Prostate gland (tissue), 2 donors: ENCODE measurements at regions not wholly inside any gene's neighbourhood (a gene's known extent, or its start where the extent isn't known, plus 50 kb on each side); places are given as distances from the start of the nearest gene placed in this dataset.

Experiments
- DNase-seq: peaks from one replicate; pipeline ENCODE4 v3.0.0-alpha.2; 2019; ENCODE audit warnings: low spot score
- H3K27ac ChIP-seq, 2 donors: fragments of 200-600 bp; sonication (generic); 2 replicates each; pipeline ENCODE4 v1.5.1; 2017 to 2019
- H3K27me3 ChIP-seq: fragments of 200-600 bp; sonication (generic); replicated peaks from 2 replicates; pipeline ENCODE4 v1.5.1; 2019; ENCODE audit not compliant: insufficient read depth
- H3K36me3 ChIP-seq, 2 donors: fragments of 200-600 bp; sonication (generic); 1 replicate in 1 of 2; 2 replicates in 1 of 2; pipeline versions ENCODE4 v1.5.1 to v1.8.1; 2017 to 2019
- H3K4me1 ChIP-seq: fragments of 200-600 bp; sonication (generic); replicated peaks from 2 replicates; pipeline ENCODE4 v1.5.1; 2019
- H3K4me3 ChIP-seq, 2 donors: fragments of 200-600 bp; sonication (generic); 2 replicates each; pipeline ENCODE4 v1.5.1; 2017 to 2019
- H3K9me3 ChIP-seq: fragments of 200-600 bp; sonication (generic); 2 replicates; pipeline ENCODE4 v1.5.1; 2017
- POLR2A ChIP-seq: fragments of 450-650 bp; IDR thresholded peaks from one replicate; pipeline ENCODE4 v1.6.1; 2016; ENCODE audit warnings: antibody characterized with exemption, mild to moderate bottlenecking
- POLR2AphosphoS5 ChIP-seq: sonication (generic); formaldehyde crosslinking; IDR thresholded peaks from one replicate; pipeline ENCODE4 v1.6.1; 2017; ENCODE audit warnings: antibody characterized with exemption
- WGBS: methylation state at CpG from one replicate; pipeline ENCODE4 v1.1.5; 2018; 5-methylcytosine and 5-hydroxymethylcytosine counted together
- intact Hi-C: fragments of 100-400 bp; cut with DNase I; formaldehyde crosslinking; loops from one replicate; pipeline ENCODE4 v1.14.2; 2022
- TF ChIP-seq, protein P1 (sequence below), 4 experiments: fragments of 200-600 bp in 2 of 4; fragments of 450-650 bp in 2 of 4; sonication (generic) in 2 of 4; IDR thresholded peaks; 1 replicate in 3 of 4; 2 replicates in 1 of 4; pipeline ENCODE4 v1.5.1; 2016 to 2019; ENCODE audit warnings: antibody characterized with exemption in 4 of 4, mild to moderate bottlenecking in 2 of 4, moderate library complexity in 2 of 4

DNA sequence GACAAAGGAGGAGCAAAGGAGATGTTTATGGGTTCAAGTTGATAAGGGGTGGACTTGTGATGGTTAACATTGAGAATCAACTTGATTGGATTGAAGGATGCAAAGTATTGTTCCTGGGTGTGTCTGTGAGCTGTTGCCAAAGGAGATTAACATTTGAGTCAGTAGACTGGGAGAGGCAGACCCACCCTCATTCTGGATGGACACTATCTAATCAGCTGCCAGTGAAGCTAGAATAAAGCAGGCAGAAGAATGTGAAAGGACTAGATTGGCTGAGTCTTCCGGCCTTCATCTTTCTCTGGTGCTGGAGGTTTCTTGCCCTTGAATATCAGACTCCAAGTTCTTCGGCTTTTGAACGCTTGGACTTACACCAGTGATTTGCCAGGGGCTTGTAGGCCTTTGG is 98.7 kb upstream of the DAB1 start:
- intact Hi-C loops: no loop called here
- 92% methylated on average over 3 of the region's 3 CpGs for WGBS
- Histone ChIP-seq H3K27me3 (no peaks in the 10 kb centered on the region), H3K9me3 (no peaks in the 10 kb centered on the region), H3K36me3 (no peaks in the 10 kb centered on the region), H3K4me1 (no peaks in the 10 kb centered on the region), H3K4me3 (no peak overlapping the region), H3K27ac (no peak overlapping the region)
- no peak for DNase-seq
- TF ChIP-seq, protein P1, sequence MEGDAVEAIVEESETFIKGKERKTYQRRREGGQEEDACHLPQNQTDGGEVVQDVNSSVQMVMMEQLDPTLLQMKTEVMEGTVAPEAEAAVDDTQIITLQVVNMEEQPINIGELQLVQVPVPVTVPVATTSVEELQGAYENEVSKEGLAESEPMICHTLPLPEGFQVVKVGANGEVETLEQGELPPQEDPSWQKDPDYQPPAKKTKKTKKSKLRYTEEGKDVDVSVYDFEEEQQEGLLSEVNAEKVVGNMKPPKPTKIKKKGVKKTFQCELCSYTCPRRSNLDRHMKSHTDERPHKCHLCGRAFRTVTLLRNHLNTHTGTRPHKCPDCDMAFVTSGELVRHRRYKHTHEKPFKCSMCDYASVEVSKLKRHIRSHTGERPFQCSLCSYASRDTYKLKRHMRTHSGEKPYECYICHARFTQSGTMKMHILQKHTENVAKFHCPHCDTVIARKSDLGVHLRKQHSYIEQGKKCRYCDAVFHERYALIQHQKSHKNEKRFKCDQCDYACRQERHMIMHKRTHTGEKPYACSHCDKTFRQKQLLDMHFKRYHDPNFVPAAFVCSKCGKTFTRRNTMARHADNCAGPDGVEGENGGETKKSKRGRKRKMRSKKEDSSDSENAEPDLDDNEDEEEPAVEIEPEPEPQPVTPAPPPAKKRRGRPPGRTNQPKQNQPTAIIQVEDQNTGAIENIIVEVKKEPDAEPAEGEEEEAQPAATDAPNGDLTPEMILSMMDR (IDR thresholded peaks at IDR 0.05): no peak
- TF ChIP-seq POLR2AphosphoS5: no peak

DNA sequence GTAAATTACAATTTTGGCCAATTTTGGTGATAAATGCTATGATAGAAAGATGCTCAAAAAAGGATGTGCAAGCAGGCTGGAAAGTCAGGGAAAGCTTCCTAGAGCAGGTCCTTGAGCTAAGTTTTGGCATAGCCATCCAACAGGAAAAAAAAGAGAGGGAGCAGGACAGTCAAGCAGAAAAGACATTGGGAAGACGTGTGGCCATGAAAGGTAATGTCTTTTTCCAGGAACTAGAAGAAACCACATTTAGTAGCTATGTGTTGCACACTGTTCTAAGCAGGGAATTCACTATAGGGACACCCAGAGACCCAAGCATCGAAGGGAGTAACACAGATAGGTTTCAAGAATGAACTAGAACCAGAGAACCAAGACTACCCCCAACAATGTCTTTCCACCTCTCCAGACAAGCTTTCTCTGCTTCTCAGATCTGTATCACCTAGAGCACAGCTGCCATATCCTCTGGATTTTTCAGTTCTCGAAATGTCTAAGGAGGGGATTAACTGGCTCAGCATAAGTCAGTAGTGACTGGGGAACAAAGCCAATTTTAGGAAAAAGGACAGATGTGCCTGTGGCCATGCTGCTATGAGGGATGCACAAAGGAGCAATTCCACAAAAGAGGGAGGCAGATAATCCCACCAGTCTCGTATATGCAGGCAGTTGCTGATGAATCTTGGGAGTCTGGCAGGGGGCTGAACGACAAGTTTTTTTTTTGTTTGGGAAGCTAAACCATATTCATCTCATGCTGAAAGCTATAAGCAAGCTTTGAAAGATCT is 97.1 kb upstream of the DAB1 start:
- Histone ChIP-seq H3K9me3 (no peaks in the 10 kb centered on the region), H3K27ac (no peak overlapping the region), H3K4me3 (no peak overlapping the region), H3K27me3 (no peaks in the 10 kb centered on the region), H3K36me3 (no peaks in the 10 kb centered on the region), H3K4me1 (no peaks in the 10 kb centered on the region)
- WGBS: 72% methylated on average over 5 of the region's 5 CpGs
- TF ChIP-seq POLR2A (no peak), POLR2AphosphoS5 (no peak)
- TF ChIP-seq, protein P1 (IDR thresholded peaks at IDR 0.05): no peak
- intact Hi-C loops: no loop called here
- no peak for DNase-seq

DNA sequence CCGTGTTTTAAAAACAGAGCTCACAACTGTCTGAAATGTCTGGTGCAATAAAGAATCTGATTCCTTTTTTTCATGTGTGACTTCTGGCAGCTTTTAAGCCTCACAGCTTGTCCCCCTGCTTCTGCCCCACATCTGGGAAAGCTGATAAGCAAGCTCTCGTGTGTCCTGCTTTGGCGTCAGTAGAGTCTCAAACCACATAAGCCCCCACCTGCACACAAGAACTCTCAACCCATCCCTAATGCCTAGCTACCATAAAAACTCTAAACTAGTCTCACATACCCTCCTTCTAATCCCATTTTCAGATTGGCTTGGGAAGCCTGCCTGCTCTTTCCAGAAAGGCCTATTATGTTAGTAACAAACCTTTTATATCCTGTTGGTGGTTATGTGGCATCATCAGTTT is 94.6 kb upstream of the DAB1 start:
- H3K4me1 ChIP-seq: no peaks in the 10 kb centered on the region
- H3K9me3 ChIP-seq: no peaks in the 10 kb centered on the region
- H3K4me3 ChIP-seq: no peak overlapping the region
- H3K36me3 ChIP-seq: no peaks in the 10 kb centered on the region
- 69% methylated on average over 3 of the region's 3 CpGs for WGBS
- DNase-seq: no peak
- intact Hi-C loops: no loop called here
- no peaks in the 10 kb centered on the region for H3K27me3 ChIP-seq
- TF ChIP-seq, protein P1 (IDR thresholded peaks at IDR 0.05): no peak
- TF ChIP-seq POLR2A (no peak), POLR2AphosphoS5 (no peak)
- H3K27ac ChIP-seq: no peak overlapping the region

DNA sequence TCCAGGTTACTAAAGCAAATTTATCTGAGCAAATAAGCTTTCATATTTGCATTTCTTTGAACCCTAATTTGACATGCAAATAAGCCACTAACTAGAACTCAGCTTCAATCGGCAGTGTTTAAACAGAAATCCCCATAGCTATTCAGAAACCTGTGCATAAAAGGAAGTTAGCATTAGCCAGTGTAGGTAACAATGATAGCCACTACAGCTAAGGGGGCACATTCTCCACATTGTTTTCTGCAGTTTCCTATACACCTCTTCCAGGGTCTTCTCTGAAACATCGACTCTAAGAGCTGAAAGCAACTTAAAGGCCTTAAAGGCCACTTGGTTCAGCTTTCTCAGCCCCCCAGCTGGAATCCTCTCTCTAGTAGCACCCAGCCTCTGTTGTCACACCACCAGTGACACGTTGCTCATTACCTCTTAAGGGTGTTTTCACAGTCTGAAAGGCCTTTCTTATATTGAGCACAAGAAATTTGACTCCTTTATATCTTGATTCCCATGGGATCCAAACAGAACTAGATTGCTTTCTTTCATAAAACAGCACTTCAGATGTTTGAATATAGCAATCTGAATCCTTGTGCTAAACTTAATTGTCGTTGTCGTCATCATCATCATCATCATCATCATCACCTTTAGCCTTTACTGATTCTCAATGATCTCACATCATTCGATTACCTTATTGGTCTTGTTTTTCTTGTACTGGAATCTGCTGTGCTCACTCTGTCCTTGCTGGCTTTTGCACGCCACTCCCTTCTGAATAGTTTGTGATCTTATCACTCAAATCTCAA is 93.9 kb upstream of the DAB1 start:
- Histone ChIP-seq H3K27me3 (no peaks in the 10 kb centered on the region), H3K36me3 (no peaks in the 10 kb centered on the region), H3K9me3 (no peaks in the 10 kb centered on the region), H3K27ac (no peak overlapping the region), H3K4me1 (no peaks in the 10 kb centered on the region), H3K4me3 (no peak overlapping the region)
- no peak for TF ChIP-seq POLR2A
- 61% methylated on average over 7 of the region's 7 CpGs for WGBS
- intact Hi-C loops: no loop called here
- DNase-seq: no peak

DNA sequence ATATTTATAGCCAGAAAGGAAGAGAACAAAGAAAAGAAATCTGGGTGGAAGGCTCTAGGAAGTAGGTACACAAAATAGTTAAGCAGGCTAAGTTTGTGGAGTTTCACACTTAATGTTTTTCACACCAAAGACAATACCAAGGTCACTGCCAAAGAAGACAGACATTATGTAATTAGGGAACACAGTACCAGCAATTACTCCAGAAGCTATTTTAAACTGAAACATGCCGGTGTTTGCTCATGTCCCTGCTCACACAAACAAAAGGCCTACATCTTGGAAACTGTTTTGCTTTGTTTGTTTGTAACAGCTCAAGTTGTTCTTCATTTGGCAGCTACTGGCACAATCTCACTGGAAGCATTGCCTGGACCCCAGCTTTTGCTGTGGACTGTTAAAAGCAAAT is 88.5 kb upstream of the DAB1 start:
- H3K9me3 ChIP-seq: no peaks in the 10 kb centered on the region
- TF ChIP-seq POLR2A (no peak), POLR2AphosphoS5 (no peak)
- TF ChIP-seq, protein P1 (IDR thresholded peaks at IDR 0.05): no peak
- intact Hi-C loops: no loop called here
- H3K4me3 ChIP-seq: no peak overlapping the region
- 25% methylated on average over 1 of the region's 1 CpG for WGBS
- H3K27ac ChIP-seq: no peak overlapping the region
- H3K4me1 ChIP-seq: no peaks in the 10 kb centered on the region
- no peaks in the 10 kb centered on the region for H3K36me3 ChIP-seq
- DNase-seq: no peak
- H3K27me3 ChIP-seq: no peaks in the 10 kb centered on the region
